ENCODE measurements at regions not wholly inside any gene's neighbourhood (a gene's known extent, or its start where the extent isn't known, plus 50 kb on each side); places are given as distances from the start of the nearest gene placed in this dataset.

GRCh38 chr5:88325868-88326267 is 57.2 kb upstream of the TMEM161B start:
- no peak for TF ChIP-seq CTCF (IDR thresholded peaks at IDR 0.05; ENCODE audit: partially characterized antibody, unreplicated experiment)
- Mint-ChIP-seq H3K27ac (ENCODE audit: unreplicated experiment) (no peak overlapping the region), H3K4me3 (ENCODE audit: unreplicated experiment) (no peak overlapping the region), H3K36me3 (ENCODE audit: unreplicated experiment) (no peaks in the 10 kb centered on the region), H3K4me1 (ENCODE audit: low read depth, unreplicated experiment) (no peaks in the 10 kb centered on the region), H3K27me3 (ENCODE audit: unreplicated experiment) (no peaks in the 10 kb centered on the region), H3K9me3 (ENCODE audit: unreplicated experiment) (no peaks in the 10 kb centered on the region)
- DNase-seq: no peak

GRCh38 chr5:88322785-88323184 is 54.1 kb upstream of the TMEM161B start:
- H3K27me3 Mint-ChIP-seq (ENCODE audit: unreplicated experiment): no peaks in the 10 kb centered on the region
- no peak overlapping the region for H3K27ac Mint-ChIP-seq (ENCODE audit: unreplicated experiment)
- H3K9me3 Mint-ChIP-seq (ENCODE audit: unreplicated experiment): peaks cover 3% of the 10 kb centered on the region
- DNase-seq: no peak
- H3K4me1 Mint-ChIP-seq (ENCODE audit: low read depth, unreplicated experiment): no peaks in the 10 kb centered on the region
- H3K4me3 Mint-ChIP-seq (ENCODE audit: unreplicated experiment): no peak overlapping the region
- H3K36me3 Mint-ChIP-seq (ENCODE audit: unreplicated experiment): no peaks in the 10 kb centered on the region
- TF ChIP-seq CTCF (IDR thresholded peaks at IDR 0.05; ENCODE audit: partially characterized antibody, unreplicated experiment): no peak
